SK-N-SH treated with all-trans-retinoic acid at 6 μM for 48 hours (cell line): ENCODE measurements at regions not wholly inside any gene's neighbourhood (a gene's known extent, or its start where the extent isn't known, plus 50 kb on each side); places are given as distances from the start of the nearest gene placed in this dataset.

Experiments
- ARNTL ChIP-seq: fragments of 450-650 bp; formaldehyde crosslinking; IDR thresholded peaks from 2 replicates; pipeline ENCODE4 v1.5.0; 2020; ENCODE audit warnings: low read depth, mild to moderate bottlenecking, moderate library complexity, borderline replicate concordance
- ZFP3 ChIP-seq: fragments of 250-450 bp; sonication (Bioruptor Pico); IDR thresholded peaks from 2 replicates; pipeline ENCODE4 v1.5.0; 2020; ENCODE audit warnings: mild to moderate bottlenecking, moderate library complexity

DNA sequence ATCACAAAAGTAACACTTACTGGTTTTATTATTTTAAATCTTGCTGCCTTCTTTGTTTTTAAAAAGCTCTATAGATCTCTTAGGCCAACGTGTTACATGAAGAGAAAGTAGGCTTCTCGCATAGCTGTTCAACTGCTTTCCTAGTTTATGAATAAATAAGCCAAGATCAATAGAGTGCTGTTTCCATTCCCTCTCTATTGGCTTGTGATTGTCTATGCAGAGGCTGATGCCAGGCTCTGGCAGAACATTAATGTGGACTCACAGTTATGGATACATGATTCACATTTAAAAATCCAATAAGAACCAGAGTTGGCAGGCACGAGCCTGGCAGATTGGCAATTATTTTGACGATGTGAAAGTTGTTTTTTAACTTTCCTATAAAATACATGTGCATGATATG is 137.5 kb downstream of the GNAT3 start:
- TF ChIP-seq ZFP3 (CRISPR knock-in tag) (no peak), ARNTL (CRISPR knock-in tag) (no peak)
